Panc1 (cell line): ENCODE measurements at regions not wholly inside any gene's neighbourhood (a gene's known extent, or its start where the extent isn't known, plus 50 kb on each side); places are given as distances from the start of the nearest gene placed in this dataset.

Experiments used
- ATAC-seq: fragments of 200-7000 bp; cut with Tn5 transposase; 2 replicates; pipeline ENCODE4 v1.9.1; 2020; ENCODE audit warnings: mild to moderate bottlenecking, moderate library complexity
- BruUV-seq: library from RNA; stranded (reverse); fragments of 400-500 nt; replicated peaks from 2 replicates; lab custom pipeline; 2021; lab: Mats Ljungman, UMichigan
- CTCF ChIA-PET: fragments of 300-600 bp; sonication (Branson Sonifier 250); formaldehyde crosslinking; loops from one replicate; lab custom pipeline; 2022; ENCODE audit warnings: antibody characterized with exemption; lab: Charles Lee
- POLR2A ChIA-PET: fragments of 300-600 bp; sonication (Branson Sonifier 250); formaldehyde crosslinking; loops from one replicate; lab custom pipeline; 2022; ENCODE audit warnings: antibody characterized with exemption; lab: Charles Lee
- DNase-seq: peaks from one replicate; pipeline ENCODE4 v3.0.0-alpha.2; 2010; ENCODE audit warnings: low read depth, low spot score
- H3K27ac ChIP-seq: 2 replicates; pipeline ENCODE4 v1.5.1; 2011; ENCODE audit warnings: mild to moderate bottlenecking, low read length, inconsistent platforms
- H3K27me3 ChIP-seq: fragments of 200-500 bp; sonication (Bioruptor generic); 2 replicates; pipeline ENCODE4 v1.6.0; 2014; ENCODE audit warnings: low read length, inconsistent platforms; ENCODE audit not compliant: control insufficient read depth, insufficient read depth
- H3K36me3 ChIP-seq: fragments of 200-500 bp; sonication (Bioruptor generic); 2 replicates; pipeline ENCODE4 v1.5.1; 2014; ENCODE audit warnings: inconsistent platforms, mild to moderate bottlenecking, low read length, moderate library complexity; ENCODE audit not compliant: control insufficient read depth, insufficient read depth
- H3K4me1 ChIP-seq: 2 replicates; pipeline ENCODE4 v1.5.1; 2011; ENCODE audit warnings: inconsistent platforms, mild to moderate bottlenecking, low read length, moderate library complexity; ENCODE audit not compliant: control insufficient read depth, insufficient read depth
- H3K4me3 ChIP-seq, 2 experiments: 2 replicates each; pipeline ENCODE4 v1.5.1; 2011 to 2012; ENCODE audit warnings: low read depth in 2 of 2, low read length in 2 of 2, mild to moderate bottlenecking in 2 of 2, inconsistent platforms in 1 of 2, moderate library complexity in 1 of 2
- H3K9me3 ChIP-seq: fragments of 200-500 bp; sonication (Bioruptor generic); 2 replicates; pipeline ENCODE4 v1.5.1; 2014; ENCODE audit warnings: low read depth, mild to moderate bottlenecking, inconsistent platforms, low read length, moderate library complexity; ENCODE audit not compliant: control insufficient read depth, insufficient read depth
- POLR2AphosphoS5 ChIP-seq: IDR thresholded peaks from 2 replicates; pipeline ENCODE4 v1.6.1; 2012; ENCODE audit warnings: mild to moderate bottlenecking, low read depth, low read length, moderate library complexity
- REST ChIP-seq, 2 experiments: IDR thresholded peaks; 2 replicates each; pipeline ENCODE4 v1.6.1; 2011 to 2012; ENCODE audit warnings: low read depth in 2 of 2, control low read depth in 1 of 2, low read length in 1 of 2, mild to moderate bottlenecking in 1 of 2, moderate library complexity in 1 of 2; ENCODE audit not compliant: insufficient read depth in 1 of 2
- SIN3A ChIP-seq: IDR thresholded peaks from 2 replicates; pipeline ENCODE4 v1.6.1; 2012; ENCODE audit warnings: low read depth, mild to moderate bottlenecking, low read length, moderate library complexity, borderline replicate concordance; ENCODE audit not compliant: insufficient read depth
- TCF7L2 ChIP-seq: IDR thresholded peaks from 2 replicates; pipeline ENCODE4 v1.6.1; 2011; ENCODE audit warnings: mild to moderate bottlenecking, low read depth, low read length, inconsistent platforms
- in situ Hi-C: cut with HindIII; loops from 2 replicates; pipeline ENCODE4 v1.10.0; 2016; ENCODE audit warnings: low sequenced_read_pairs, low pct_unique_long_range_greater_than_20kb
- intact Hi-C: fragments of 100-400 bp; cut with micrococcal nuclease; formaldehyde crosslinking; loops from one replicate; pipeline ENCODE4 v1.10.0; 2022; ENCODE audit not compliant: unreplicated experiment
- TF ChIP-seq, protein P1 (sequence below): fragments of 450-650 bp; IDR thresholded peaks from 2 replicates; pipeline ENCODE4 v1.5.1; 2017; ENCODE audit warnings: mild to moderate bottlenecking

GRCh38 chr7:127476618-127477017, 84.1 kb upstream of the ZNF800 start:
- no peak for ATAC-seq
- ChIA-PET POLR2A (no interaction called here), CTCF (no interaction called here)
- in situ Hi-C loops (no loop called here), intact Hi-C loops (no loop called here)
- Histone ChIP-seq H3K9me3 (no peaks in the 10 kb centered on the region), H3K4me1 (no peaks in the 10 kb centered on the region), H3K27me3 (peaks cover 9% of the 10 kb centered on the region; the same call in 1 of the 2 replicates), H3K4me3 (no peak overlapping the region), H3K36me3 (no peaks in the 10 kb centered on the region), H3K27ac (no peak overlapping the region)
- BruUV-seq = no TSS peak
- no peak for DNase-seq
- TF ChIP-seq SIN3A (no peak), POLR2AphosphoS5 (no peak), TCF7L2 (no peak), REST (IDR thresholded peaks at IDR 0.05; ENCODE audit: insufficient read depth in 1 of 2, low read depth in 2 of 2, low read length in 1 of 2) (no peak)
- TF ChIP-seq, protein P1, sequence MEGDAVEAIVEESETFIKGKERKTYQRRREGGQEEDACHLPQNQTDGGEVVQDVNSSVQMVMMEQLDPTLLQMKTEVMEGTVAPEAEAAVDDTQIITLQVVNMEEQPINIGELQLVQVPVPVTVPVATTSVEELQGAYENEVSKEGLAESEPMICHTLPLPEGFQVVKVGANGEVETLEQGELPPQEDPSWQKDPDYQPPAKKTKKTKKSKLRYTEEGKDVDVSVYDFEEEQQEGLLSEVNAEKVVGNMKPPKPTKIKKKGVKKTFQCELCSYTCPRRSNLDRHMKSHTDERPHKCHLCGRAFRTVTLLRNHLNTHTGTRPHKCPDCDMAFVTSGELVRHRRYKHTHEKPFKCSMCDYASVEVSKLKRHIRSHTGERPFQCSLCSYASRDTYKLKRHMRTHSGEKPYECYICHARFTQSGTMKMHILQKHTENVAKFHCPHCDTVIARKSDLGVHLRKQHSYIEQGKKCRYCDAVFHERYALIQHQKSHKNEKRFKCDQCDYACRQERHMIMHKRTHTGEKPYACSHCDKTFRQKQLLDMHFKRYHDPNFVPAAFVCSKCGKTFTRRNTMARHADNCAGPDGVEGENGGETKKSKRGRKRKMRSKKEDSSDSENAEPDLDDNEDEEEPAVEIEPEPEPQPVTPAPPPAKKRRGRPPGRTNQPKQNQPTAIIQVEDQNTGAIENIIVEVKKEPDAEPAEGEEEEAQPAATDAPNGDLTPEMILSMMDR = no peak

- Histone ChIP-seq H3K4me3 (no peak overlapping the region), H3K36me3 (no peaks in the 10 kb centered on the region), H3K9me3 (no peaks in the 10 kb centered on the region), H3K27ac (no peak overlapping the region), H3K4me1 (no peaks in the 10 kb centered on the region), H3K27me3 (peaks cover 4% of the 10 kb centered on the region; the same call in 1 of the 2 replicates)
- POLR2A ChIA-PET = no interaction called here
- ATAC-seq = no peak
- no peak for DNase-seq
- TF ChIP-seq POLR2AphosphoS5 = no peak
- peak; percentile 56 to 69; a peak in 2 of 4 replicates for TF ChIP-seq REST (IDR thresholded peaks at IDR 0.05; ENCODE audit: insufficient read depth in 1 of 2, low read depth in 2 of 2, low read length in 1 of 2)
- CTCF ChIA-PET = no interaction called here
- intact Hi-C loops (no loop called here), in situ Hi-C loops (no loop called here)
- no TSS peak for BruUV-seq
These were observed 81.9 kb upstream of the ZNF800 start for GRCh38 chr7:127474457-127474856.
